ENCODE measurements at regions not wholly inside any gene's neighbourhood (a gene's known extent, or its start where the extent isn't known, plus 50 kb on each side); places are given as distances from the start of the nearest gene placed in this dataset.

DNA sequence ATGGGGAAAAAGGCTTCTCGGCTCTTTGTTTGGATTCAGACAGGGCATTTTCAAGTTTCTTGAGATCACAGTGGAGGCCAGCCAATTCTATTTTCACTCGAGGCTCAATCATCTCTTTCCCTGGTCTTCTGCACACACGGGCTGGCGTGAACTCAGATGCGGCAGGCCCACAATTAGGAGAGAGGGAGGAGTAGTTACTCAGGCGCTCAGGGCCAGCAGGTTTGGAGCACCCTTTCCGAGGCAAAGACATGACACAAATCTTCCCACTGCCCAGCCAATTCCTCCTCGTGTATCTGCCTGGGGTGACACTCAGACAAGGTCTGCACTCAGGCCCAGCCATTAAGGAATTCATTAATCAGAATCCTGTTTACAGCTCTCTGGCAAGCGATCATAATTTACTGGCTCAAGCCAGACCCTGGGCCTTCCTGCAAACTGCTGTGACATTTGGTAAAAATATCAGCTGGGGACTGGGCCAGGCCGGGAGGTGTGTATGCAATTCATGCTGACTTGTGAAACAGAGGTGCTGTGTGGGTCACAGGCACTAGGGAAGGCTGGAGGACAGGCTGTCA, 68.1 kb upstream of the TLE3 start:
- H3K36me3 Mint-ChIP-seq (ENCODE audit: low read depth): no peaks in the 10 kb centered on the region
- H3K4me1 Mint-ChIP-seq (ENCODE audit: low read depth): peaks cover 18% of the 10 kb centered on the region
- H3K4me3 Mint-ChIP-seq: no peak overlapping the region
- H3K9me3 Mint-ChIP-seq: no peaks in the 10 kb centered on the region
- peaks cover 48% of the 10 kb centered on the region for H3K27me3 Mint-ChIP-seq
- intact Hi-C loops (cut with micrococcal nuclease): no loop called here
- H3K27ac Mint-ChIP-seq: no peak overlapping the region

DNA sequence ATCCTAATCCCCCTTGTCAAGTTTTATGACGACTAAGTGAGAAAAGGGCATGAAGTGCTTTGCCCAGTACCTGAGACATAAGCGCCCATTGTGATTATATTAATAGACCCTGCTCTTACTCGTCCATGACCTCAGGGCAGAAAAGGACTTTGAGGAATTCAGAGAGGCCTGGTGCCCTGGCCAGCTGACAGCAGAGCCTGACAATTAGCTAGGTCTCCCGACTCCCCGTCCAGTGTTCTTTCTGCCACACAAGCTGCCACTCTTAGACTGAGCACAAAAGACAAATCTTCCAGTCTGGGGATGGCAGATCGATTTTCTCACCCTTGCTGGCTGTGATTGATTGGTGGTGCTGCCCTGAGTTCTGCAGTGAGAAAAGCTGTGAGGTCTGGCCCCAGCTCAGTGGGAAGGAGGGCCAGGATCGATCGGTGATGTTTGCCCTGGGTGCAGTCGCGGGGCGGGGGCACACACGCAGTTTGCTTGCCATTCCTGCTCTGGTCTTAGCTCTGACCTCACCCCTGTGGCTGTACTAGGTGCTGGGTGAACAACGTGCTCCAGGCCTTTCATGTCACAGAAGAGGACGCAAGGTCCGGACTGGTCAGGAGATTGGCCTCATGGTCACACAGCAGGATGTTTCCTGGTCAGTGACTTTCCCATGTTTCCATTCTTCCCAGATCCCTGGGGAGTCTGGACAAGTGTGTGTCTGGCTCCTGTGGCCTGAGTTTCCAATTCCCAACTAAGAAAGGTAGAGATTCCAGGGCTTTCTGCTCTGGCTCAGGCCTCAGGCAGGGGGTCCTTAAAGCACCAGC, 67.4 kb upstream of the TLE3 start:
- Mint-ChIP-seq H3K27ac (no peak overlapping the region), H3K36me3 (ENCODE audit: low read depth) (no peaks in the 10 kb centered on the region), H3K27me3 (peaks cover 47% of the 10 kb centered on the region), H3K9me3 (no peaks in the 10 kb centered on the region), H3K4me3 (no peak overlapping the region), H3K4me1 (ENCODE audit: low read depth) (peaks cover 19% of the 10 kb centered on the region)
- intact Hi-C loops (cut with micrococcal nuclease): no loop called here

DNA sequence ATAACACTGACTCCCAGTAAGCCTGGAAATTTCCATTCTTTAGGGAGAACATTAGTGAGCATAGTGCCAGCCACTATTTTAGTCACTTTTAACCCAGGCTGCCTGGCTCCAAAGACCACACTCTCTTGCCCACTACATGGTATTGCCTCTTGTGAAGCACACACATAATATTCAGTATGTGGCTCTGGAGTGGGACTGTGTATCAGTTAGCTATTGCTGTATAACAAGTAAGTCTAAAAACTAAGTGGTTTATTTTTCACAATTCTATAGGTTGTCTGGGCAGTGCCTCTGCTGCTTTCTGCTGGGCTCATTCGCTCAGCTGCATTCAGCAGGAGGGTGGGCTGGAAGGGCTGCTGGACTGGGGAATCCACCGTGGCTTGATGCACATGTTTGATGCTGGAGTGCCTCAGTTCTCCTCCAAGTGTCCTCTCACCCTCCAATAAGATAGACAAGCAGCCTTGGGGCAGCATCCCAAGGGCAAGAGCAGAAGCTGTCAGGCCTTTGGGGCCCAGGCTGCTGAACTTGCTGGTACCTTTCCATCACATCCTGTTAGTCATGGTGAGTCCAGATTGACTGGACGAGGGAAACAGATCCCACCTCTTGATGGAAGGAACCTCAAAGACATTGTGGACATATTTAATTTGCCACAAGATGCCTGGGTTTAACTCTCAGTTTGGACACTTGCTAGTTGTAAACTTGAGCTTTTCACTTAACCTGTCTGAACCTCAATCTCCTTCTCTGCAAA, 66.6 kb upstream of the TLE3 start:
- Mint-ChIP-seq H3K9me3 (no peaks in the 10 kb centered on the region), H3K27ac (no peak overlapping the region), H3K27me3 (peaks cover 53% of the 10 kb centered on the region), H3K4me3 (no peak overlapping the region), H3K4me1 (ENCODE audit: low read depth) (peaks cover 27% of the 10 kb centered on the region), H3K36me3 (ENCODE audit: low read depth) (no peaks in the 10 kb centered on the region)
- intact Hi-C loops (cut with micrococcal nuclease): no loop called here

DNA sequence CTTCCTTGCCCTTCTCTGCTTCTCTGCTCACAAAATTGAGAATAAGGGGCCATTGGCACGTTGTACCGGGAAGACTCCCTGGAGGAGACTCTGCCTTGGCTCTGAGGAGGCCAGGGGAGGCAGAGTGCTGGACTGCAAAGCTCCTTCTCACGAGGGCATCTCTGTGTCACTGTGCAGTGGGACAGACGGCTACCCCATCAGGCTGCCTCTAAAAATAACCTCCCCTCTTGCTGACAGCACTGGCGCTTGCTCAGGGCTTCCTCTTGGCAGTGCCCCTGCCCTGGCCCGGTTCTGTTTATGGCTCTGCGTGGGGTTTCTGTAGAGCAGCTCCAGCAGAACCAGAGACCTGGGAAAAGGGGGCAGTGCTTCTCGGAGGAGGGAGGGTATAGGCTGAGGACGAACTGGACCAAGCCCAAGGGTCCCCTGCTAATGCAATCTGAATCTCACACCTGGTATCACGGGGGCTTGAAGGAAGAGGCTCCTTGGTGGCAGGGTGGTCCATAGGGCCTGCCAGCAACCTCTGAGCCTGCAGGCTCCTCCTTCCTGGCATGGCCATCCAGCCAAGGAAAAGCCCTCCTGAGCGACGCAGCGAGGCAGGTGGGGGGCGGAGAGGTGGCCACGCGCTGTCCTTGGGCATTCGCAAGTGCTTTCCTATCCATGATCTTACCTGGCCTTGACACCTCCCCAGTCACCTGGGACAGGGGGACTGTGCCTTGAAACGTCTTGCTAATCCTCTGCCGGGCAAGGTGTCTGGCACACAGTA, 63.3 kb upstream of the TLE3 start:
- no peak overlapping the region for H3K4me3 Mint-ChIP-seq
- H3K27me3 Mint-ChIP-seq: peaks cover 67% of the 10 kb centered on the region
- no peak overlapping the region for H3K27ac Mint-ChIP-seq
- intact Hi-C loops (cut with micrococcal nuclease): no loop called here
- no peaks in the 10 kb centered on the region for H3K36me3 Mint-ChIP-seq (ENCODE audit: low read depth)
- H3K4me1 Mint-ChIP-seq (ENCODE audit: low read depth): peaks cover 37% of the 10 kb centered on the region
- H3K9me3 Mint-ChIP-seq: no peaks in the 10 kb centered on the region

DNA sequence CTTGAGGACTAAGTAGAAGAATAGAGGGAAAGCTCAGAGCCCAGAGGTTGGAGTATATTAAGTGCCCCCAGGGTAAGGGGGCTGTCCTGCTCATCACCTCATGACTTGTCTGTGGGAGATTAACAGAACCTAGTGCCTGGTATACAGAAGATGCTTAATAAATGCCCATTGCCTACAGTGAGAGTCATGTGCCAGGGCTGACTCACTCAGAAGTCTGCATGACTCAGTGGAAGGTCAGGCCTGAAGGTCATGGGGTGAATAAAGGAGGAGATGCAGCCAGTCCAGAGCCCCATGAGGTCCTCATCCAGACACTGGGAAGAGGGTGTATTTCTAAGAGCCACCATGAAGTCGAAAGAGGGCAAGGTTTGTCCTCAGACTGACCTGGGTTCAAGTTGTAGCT, 62.5 kb upstream of the TLE3 start:
- H3K4me1 Mint-ChIP-seq (ENCODE audit: low read depth): peaks cover 37% of the 10 kb centered on the region
- H3K9me3 Mint-ChIP-seq: no peaks in the 10 kb centered on the region
- H3K36me3 Mint-ChIP-seq (ENCODE audit: low read depth): no peaks in the 10 kb centered on the region
- H3K27me3 Mint-ChIP-seq: peaks cover 67% of the 10 kb centered on the region
- H3K27ac Mint-ChIP-seq: no peak overlapping the region
- intact Hi-C loops (cut with micrococcal nuclease): no loop called here
- H3K4me3 Mint-ChIP-seq: no peak overlapping the region

DNA sequence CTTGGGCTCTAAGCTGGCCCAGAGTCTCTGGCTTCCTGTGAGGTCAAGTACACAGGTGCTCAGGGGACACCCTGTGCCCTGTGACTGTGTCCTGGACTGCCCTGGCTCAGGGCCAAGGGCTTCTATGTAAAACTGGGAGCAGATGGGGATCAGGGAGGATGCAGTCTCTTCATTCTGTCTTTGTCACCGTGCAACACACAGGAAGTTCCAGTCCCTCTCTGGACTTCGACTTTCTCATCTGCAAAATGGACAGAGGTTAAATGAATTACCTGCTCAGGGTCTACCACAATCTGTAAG, 61.9 kb upstream of the TLE3 start:
- intact Hi-C loops (cut with micrococcal nuclease): no loop called here
- peak overlapping the region; percentile 16 for H3K27ac Mint-ChIP-seq

DNA sequence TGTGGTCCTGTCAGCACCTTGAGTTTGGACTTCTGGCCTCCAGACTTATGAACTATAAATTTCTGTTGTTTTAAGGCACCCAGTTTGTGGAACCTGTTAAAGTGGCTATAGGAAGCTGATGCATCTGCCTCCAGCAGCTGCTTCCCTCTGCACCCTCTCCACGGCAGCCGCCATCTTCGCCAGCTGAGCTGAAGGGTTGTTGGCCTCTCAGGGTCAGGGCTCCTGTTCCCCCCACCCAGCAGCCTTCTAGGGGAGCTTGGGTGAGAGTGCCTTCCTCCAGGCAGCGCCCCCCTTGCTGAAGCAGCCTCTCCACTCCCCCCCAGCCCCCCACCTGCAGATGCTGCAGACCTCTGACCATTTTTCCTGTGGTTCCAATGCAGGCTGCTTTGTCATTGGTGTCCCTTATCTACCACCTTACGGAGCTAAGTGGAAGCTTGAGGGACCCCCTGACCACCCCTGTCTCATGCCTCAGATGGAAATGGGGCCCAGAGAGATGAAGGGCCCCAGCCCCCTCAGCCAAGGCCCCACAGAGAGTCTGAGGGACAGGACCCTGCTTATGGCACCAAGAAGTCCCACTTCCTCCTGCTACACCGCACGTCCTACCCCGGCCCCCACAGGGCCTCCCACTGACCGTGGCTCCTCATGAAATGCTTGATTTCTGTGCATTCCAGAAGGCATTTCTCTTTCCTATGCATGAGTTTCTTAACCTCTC, 61.4 kb upstream of the TLE3 start:
- peak overlapping the region; percentile 16 for H3K27ac Mint-ChIP-seq
- H3K27me3 Mint-ChIP-seq: peaks cover 71% of the 10 kb centered on the region
- no peaks in the 10 kb centered on the region for H3K9me3 Mint-ChIP-seq
- H3K4me1 Mint-ChIP-seq (ENCODE audit: low read depth): peaks cover 48% of the 10 kb centered on the region
- no peak overlapping the region for H3K4me3 Mint-ChIP-seq
- no peaks in the 10 kb centered on the region for H3K36me3 Mint-ChIP-seq (ENCODE audit: low read depth)
- intact Hi-C loops (cut with micrococcal nuclease): no loop called here

More for the DNA sequence above, 61.9 kb upstream of the TLE3 start:
- Mint-ChIP-seq H3K4me1 (ENCODE audit: low read depth) (peaks cover 43% of the 10 kb centered on the region), H3K9me3 (no peaks in the 10 kb centered on the region), H3K27me3 (peaks cover 67% of the 10 kb centered on the region), H3K36me3 (ENCODE audit: low read depth) (no peaks in the 10 kb centered on the region), H3K4me3 (no peak overlapping the region)

DNA sequence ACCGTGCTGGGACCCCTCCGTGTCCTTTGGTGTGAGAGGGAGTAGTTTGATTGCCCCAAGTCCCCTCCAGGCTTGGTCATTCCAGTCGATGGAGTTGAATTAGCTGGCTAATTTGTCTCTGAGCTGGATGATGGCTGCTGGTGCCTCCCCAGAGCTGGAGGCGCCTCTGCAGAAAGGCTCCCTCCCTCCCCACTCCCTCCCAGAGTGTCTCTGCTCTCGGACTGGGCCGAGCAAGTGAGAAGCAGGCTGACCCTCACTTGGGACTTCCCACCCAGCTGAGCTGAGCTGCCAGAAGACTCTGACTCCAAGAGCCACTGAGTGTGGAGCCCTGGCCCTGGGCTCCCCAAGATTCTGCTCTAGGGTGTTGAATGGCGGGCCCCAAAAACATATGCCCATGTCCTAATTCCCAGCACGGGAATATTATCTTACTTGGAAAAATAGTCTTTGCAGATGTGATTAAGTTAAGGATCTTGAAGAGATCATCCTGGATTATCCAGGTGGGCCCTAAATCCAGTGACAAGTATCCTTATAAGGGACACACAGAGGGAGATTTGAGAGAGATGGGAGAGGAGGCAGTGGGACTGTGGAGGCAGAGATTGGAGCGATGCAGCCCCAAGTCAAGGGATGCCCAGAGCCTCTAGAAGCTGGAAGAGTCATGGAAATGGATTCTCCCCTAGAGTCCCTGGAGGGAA, 60.7 kb upstream of the TLE3 start:
- intact Hi-C loops (cut with micrococcal nuclease): no loop called here
- Mint-ChIP-seq H3K27ac (no peak overlapping the region), H3K36me3 (ENCODE audit: low read depth) (no peaks in the 10 kb centered on the region), H3K9me3 (no peaks in the 10 kb centered on the region), H3K4me3 (no peak overlapping the region), H3K4me1 (ENCODE audit: low read depth) (peaks cover 54% of the 10 kb centered on the region), H3K27me3 (peaks cover 72% of the 10 kb centered on the region)

DNA sequence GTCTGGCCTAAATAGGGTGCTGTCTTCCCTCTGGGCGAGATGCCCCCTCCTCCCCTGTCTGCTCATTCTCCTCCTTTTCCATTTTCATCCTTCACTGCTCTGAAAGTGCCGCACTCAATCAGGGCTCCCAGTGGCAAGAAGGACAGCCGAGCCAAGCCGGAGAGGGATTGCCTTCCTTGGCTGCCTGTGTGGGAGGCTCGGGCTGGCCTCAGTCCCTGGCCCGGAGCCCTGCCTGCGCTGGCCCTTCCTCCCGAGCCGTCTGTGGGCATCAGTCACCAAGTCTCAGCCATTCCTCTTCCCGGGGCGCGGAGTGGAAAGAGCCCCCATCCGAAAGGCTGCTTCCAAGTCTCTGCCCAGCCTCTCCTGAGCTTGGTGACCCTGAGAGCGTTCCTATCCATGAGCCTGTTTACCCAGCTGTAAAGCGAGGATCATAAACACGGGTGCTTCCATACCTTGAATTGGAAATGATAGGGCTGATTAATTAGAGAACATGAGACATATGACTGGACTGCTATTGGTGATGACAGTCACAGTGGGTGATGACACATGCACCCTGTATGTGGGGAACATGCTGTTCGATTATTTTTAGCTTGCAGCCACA, 59.1 kb upstream of the TLE3 start:
- Mint-ChIP-seq H3K4me3 (no peak overlapping the region), H3K4me1 (ENCODE audit: low read depth) (peaks cover 58% of the 10 kb centered on the region), H3K36me3 (ENCODE audit: low read depth) (no peaks in the 10 kb centered on the region), H3K27me3 (peaks cover 63% of the 10 kb centered on the region), H3K9me3 (no peaks in the 10 kb centered on the region), H3K27ac (no peak overlapping the region)
- intact Hi-C loops (cut with micrococcal nuclease): no loop called here

DNA sequence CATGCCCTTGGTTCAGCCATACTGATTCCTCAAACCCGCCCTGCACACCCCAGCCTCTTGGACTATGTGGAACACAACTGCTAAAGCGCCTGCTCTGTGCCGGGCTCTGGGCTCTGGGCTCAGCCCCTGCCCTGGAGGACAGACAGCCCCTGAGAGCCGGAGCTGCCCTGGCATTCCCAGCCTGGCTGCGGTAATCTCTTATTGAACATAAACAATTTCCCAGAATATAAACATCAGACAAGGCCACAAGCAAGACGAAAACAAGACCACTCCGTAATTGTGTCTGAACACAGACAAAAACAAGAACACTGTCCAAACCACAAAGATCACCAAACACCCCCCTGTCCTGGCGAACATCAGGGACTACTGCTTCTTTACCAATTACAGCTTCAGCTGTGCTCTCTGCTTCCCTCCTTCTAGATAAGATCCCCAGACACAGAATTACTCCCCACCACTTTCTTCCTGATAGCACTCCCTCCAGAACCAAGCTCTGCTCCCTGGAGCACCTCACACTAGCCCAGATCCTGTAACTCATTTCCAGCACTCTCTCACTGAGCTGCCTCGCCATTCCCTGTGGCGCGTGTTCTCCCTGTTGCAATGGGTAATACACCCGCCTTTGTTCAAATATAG, 57.1 kb upstream of the TLE3 start:
- peaks cover 50% of the 10 kb centered on the region for H3K27me3 Mint-ChIP-seq
- intact Hi-C loops (cut with micrococcal nuclease): no loop called here
- no peak overlapping the region for H3K4me3 Mint-ChIP-seq
- H3K9me3 Mint-ChIP-seq: no peaks in the 10 kb centered on the region
- no peaks in the 10 kb centered on the region for H3K36me3 Mint-ChIP-seq (ENCODE audit: low read depth)
- H3K4me1 Mint-ChIP-seq (ENCODE audit: low read depth): peaks cover 51% of the 10 kb centered on the region
- no peak overlapping the region for H3K27ac Mint-ChIP-seq

DNA sequence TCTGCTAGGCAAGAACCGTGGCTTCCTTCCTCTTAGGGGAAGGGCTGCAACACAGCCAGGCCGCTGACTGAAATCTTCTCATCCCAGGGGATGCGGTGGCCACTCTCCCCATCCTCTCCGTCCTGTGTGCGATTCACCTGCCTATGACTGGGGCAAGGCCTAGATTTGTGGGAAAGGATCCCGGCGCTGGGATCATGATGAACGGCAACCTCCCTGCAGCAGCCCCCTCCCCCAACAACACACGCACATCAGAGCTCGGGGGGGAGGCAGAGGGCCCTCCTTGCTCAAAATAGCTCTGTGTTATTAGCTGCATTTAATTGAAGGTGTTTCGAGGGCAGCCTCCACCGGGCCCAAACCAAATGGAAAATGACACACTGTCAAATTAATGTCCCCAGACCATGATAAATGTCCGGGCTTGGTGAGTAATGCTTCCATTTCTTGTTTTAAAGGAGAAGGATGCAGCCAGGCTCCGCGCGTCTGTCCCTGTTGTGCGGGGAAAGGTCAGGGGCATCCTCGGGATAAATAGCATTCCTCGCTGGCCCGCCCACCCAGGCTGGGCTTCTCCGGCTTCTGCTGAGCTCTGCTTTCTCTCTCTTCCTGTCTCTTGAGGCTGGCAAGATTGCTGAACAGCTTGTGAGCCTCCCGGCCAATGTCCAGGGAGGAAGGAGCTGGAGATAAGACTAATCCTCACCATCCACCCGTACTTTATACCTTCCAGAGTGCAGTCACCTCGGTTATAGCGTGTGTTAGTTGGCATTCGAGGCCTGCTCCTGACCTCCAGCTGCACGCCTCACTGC, 56.4 kb upstream of the TLE3 start:
- H3K9me3 Mint-ChIP-seq: no peaks in the 10 kb centered on the region
- H3K27me3 Mint-ChIP-seq: peaks cover 49% of the 10 kb centered on the region
- peaks cover 47% of the 10 kb centered on the region for H3K4me1 Mint-ChIP-seq (ENCODE audit: low read depth)
- no peak overlapping the region for H3K27ac Mint-ChIP-seq
- no peaks in the 10 kb centered on the region for H3K36me3 Mint-ChIP-seq (ENCODE audit: low read depth)
- H3K4me3 Mint-ChIP-seq: no peak overlapping the region
- intact Hi-C loops (cut with micrococcal nuclease): no loop called here

DNA sequence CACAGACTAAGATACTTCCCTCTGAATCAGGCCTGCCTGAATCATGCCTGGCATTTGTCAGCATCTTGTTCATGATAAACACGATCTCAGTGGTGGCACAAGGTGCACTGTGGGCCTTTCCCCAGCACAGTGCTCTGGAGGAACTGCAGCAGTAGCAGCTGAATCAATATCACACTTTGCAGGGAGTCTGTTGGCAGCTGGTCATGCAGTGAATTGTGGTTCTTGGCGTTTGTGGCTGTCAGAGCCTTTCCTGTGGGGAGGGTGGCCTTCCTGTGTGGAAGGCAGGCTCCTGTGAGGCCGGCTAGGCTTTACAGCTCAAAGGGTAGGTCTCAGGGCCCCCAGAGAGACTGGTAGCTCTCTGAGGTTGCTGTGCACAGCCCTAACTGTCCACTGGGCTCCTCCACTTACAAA, 54.4 kb upstream of the TLE3 start:
- H3K36me3 Mint-ChIP-seq (ENCODE audit: low read depth): no peaks in the 10 kb centered on the region
- H3K27ac Mint-ChIP-seq: no peak overlapping the region
- H3K27me3 Mint-ChIP-seq: peaks cover 59% of the 10 kb centered on the region
- no peak overlapping the region for H3K4me3 Mint-ChIP-seq
- no peaks in the 10 kb centered on the region for H3K9me3 Mint-ChIP-seq
- peaks cover 49% of the 10 kb centered on the region for H3K4me1 Mint-ChIP-seq (ENCODE audit: low read depth)
- intact Hi-C loops (cut with micrococcal nuclease): no loop called here

Measured in dendritic cell treated with granulocyte-macrophage colony-stimulating factor and Interleukin-4, amounts not matched to agents 40 ng/mL and 50 ng/mL, for 4 days (primary cell).